Fibroblast of the aortic adventitia (primary cell): ENCODE measurements at regions not wholly inside any gene's neighbourhood (a gene's known extent, or its start where the extent isn't known, plus 50 kb on each side); places are given as distances from the start of the nearest gene placed in this dataset.

ENCODE experiments used
- DNase-seq: peaks from one replicate; pipeline ENCODE4 v3.0.0-alpha.2; 2010; ENCODE audit warnings: low read depth
- H3K4me3 ChIP-seq: 2 replicates; pipeline ENCODE4 v1.5.1; 2011; ENCODE audit warnings: low read depth, mild to moderate bottlenecking, control low read depth, low read length, moderate library complexity
- CTCF ChIP-seq: IDR thresholded peaks from 2 replicates; pipeline ENCODE4 v1.5.1; 2011; ENCODE audit warnings: mild to moderate bottlenecking, low read length, control low read depth, inconsistent platforms; ENCODE audit not compliant: insufficient read depth

- no peak for TF ChIP-seq CTCF
- DNase-seq: peak; percentile 23
- no peak overlapping the region for H3K4me3 ChIP-seq
Observed at GRCh38 chr14:55814064-55814463, 234.1 kb downstream of the KTN1 start.

- no peak for DNase-seq
- H3K4me3 ChIP-seq: no peak overlapping the region
- no peak for TF ChIP-seq CTCF
Observed at GRCh38 chr14:55814873-55815272, 234.9 kb downstream of the KTN1 start.

- TF ChIP-seq CTCF: no peak
- no peak for DNase-seq
- H3K4me3 ChIP-seq: no peak overlapping the region
Observed at GRCh38 chr14:55816225-55816624, 236.2 kb downstream of the KTN1 start.

GRCh38 chr14:55819610-55820304, 239.8 kb downstream of the KTN1 start:
- H3K4me3 ChIP-seq: no peak overlapping the region
- no peak for DNase-seq

GRCh38 chr14:55822906-55823305, 242.9 kb downstream of the KTN1 start:
- no peak overlapping the region for H3K4me3 ChIP-seq
- TF ChIP-seq CTCF: no peak
- DNase-seq: no peak

More at GRCh38 chr14:55819610-55820304, 239.8 kb downstream of the KTN1 start:
- TF ChIP-seq CTCF: no peak

- DNase-seq: no peak
- H3K4me3 ChIP-seq: no peak overlapping the region
- no peak for TF ChIP-seq CTCF
Observed at GRCh38 chr14:55832122-55832911, 252.3 kb downstream of the KTN1 start.
